ENCODE measurements at regions not wholly inside any gene's neighbourhood (a gene's known extent, or its start where the extent isn't known, plus 50 kb on each side); places are given as distances from the start of the nearest gene placed in this dataset.

- Histone ChIP-seq H3K9me3 (replicated peaks; ENCODE audit: control insufficient read depth, insufficient read depth, low read depth, low read length) (no peaks in the 10 kb centered on the region; the same call in none of the 2 replicates), H2AFZ (ENCODE audit: low read depth, low read length) (no peak overlapping the region), H3K79me2 (ENCODE audit: control insufficient read depth, insufficient read depth, low read length) (no peaks in the 10 kb centered on the region), H4K20me1 (replicated peaks; ENCODE audit: control insufficient read depth, insufficient read depth, low read length) (no peaks in the 10 kb centered on the region), H3K9ac (ENCODE audit: insufficient read depth in 1 of 2, low read depth in 2 of 2, low read length in 2 of 2) (no peak overlapping the region), H3K4me2 (ENCODE audit: insufficient read depth, low read length) (no peak overlapping the region), H3K4me1 (replicated peaks in 1 of 2; ENCODE audit: control insufficient read depth in 2 of 2, insufficient read depth in 2 of 2, low read length in 2 of 2) (no peaks in the 10 kb centered on the region), H3K9me1 (ENCODE audit: control insufficient read depth, insufficient read depth, low read length) (no peaks in the 10 kb centered on the region), H3K36me3 (ENCODE audit: control insufficient read depth, insufficient read depth, low read length) (no peaks in the 10 kb centered on the region), H3K27me3 (ENCODE audit: control insufficient read depth in 2 of 2, insufficient read depth in 2 of 2, low read length in 2 of 2) (no peaks in the 10 kb centered on the region), H3K4me3 (no peak overlapping the region), H3K27ac (ENCODE audit: extremely low read depth, low read depth, low read length) (no peak overlapping the region)
- FAIRE-seq (no peak), ATAC-seq (no peak), DNase-seq (ENCODE audit: extremely low read depth in 1 of 4, low spot score in 3 of 4) (no peak)
- 2% methylated on average over 3 of the region's 3 CpGs for WGBS (ENCODE audit: insufficient coverage, low coverage, missing lambda C conversion rate)
- in situ Hi-C loops (cut with MboI), result no loop called here
- no peak for TF ChIP-seq EZH2 (IDR thresholded peaks at IDR 0.05; ENCODE audit: borderline replicate concordance, low read depth, low read length)
- TF ChIP-seq STAT6 (CRISPR knock-in tag; IDR thresholded peaks at IDR 0.05), result no peak
- no peak for TF ChIP-seq SNAPC5 (CRISPR knock-in tag; IDR thresholded peaks at IDR 0.05)
- no peak for TF ChIP-seq ZNF778 (CRISPR knock-in tag; IDR thresholded peaks at IDR 0.05)
- TF ChIP-seq HOXB6 (CRISPR knock-in tag; IDR thresholded peaks at IDR 0.05; ENCODE audit: borderline replicate concordance), result no peak
- no peak for TF ChIP-seq POLR2AphosphoS2 (IDR thresholded peaks at IDR 0.05; ENCODE audit: low read length)
- POLR2A ChIA-PET, result no interaction called here
- BruUV-seq (replicated peaks), result no TSS peak
- CTCF ChIA-PET (ENCODE audit: low intra/inter-chr PET ratio), result no interaction called here
- intact Hi-C loops (cut with micrococcal nuclease), result no loop called here
Measured at GRCh38 chr1:238153939-238154338, 263.2 kb upstream of the ZP4 start.

Data from K562 (cell line).